H9 (cell line): ENCODE measurements at regions not wholly inside any gene's neighbourhood (a gene's known extent, or its start where the extent isn't known, plus 50 kb on each side); places are given as distances from the start of the nearest gene placed in this dataset.

ENCODE experiments used
- DNase-seq: peaks from one replicate; pipeline ENCODE4 v3.0.0-alpha.2; 2017
- H2AFZ ChIP-seq: one replicate; pipeline ENCODE4 v1.6.1; 2013; ENCODE audit warnings: mild to moderate bottlenecking, low read length, control low read depth, moderate library complexity
- H2AK5ac ChIP-seq: 2 replicates; pipeline ENCODE4 v1.6.1; 2013; ENCODE audit warnings: low read length, control low read depth, mixed read lengths; ENCODE audit not compliant: insufficient read length
- H2BK120ac ChIP-seq: one replicate; pipeline ENCODE4 v1.6.1; 2013; ENCODE audit warnings: low read depth, mild to moderate bottlenecking, low read length, control low read depth, inconsistent platforms; ENCODE audit not compliant: poor library complexity, severe bottlenecking
- H2BK12ac ChIP-seq: 2 replicates; pipeline ENCODE4 v1.6.1; 2013; ENCODE audit warnings: low read length, control low read depth, mixed read lengths, low read depth; ENCODE audit not compliant: insufficient read length
- H2BK15ac ChIP-seq: 2 replicates; pipeline ENCODE4 v1.6.1; 2013; ENCODE audit warnings: low read depth, low read length, control low read depth
- H2BK20ac ChIP-seq: one replicate; pipeline ENCODE4 v1.6.1; 2013; ENCODE audit warnings: low read depth, mild to moderate bottlenecking, low read length, control low read depth, inconsistent platforms; ENCODE audit not compliant: poor library complexity, severe bottlenecking
- H2BK5ac ChIP-seq: 2 replicates; pipeline ENCODE4 v1.6.1; 2013; ENCODE audit warnings: low read length, control low read depth, mixed read lengths; ENCODE audit not compliant: insufficient read length
- H3K14ac ChIP-seq: 2 replicates; pipeline ENCODE4 v1.6.1; 2013; ENCODE audit warnings: low read length, control low read depth; ENCODE audit not compliant: insufficient read depth
- H3K18ac ChIP-seq: 2 replicates; pipeline ENCODE4 v1.6.1; 2013; ENCODE audit warnings: low read depth, mild to moderate bottlenecking, mixed read lengths, low read length, control low read depth; ENCODE audit not compliant: insufficient read length
- H3K23ac ChIP-seq: 2 replicates; pipeline ENCODE4 v1.6.1; 2013; ENCODE audit warnings: low read length, control low read depth, mixed read lengths, low read depth; ENCODE audit not compliant: insufficient read length
- H3K23me2 ChIP-seq: 2 replicates; pipeline ENCODE4 v1.6.1; 2013; ENCODE audit warnings: low read depth, mild to moderate bottlenecking, mixed read lengths, low read length, control low read depth; ENCODE audit not compliant: insufficient read length, poor library complexity, severe bottlenecking
- H3K27ac ChIP-seq: 2 replicates; pipeline ENCODE4 v1.5.1; 2013; ENCODE audit warnings: low read length, control low read depth, mixed read lengths, low read depth; ENCODE audit not compliant: insufficient read length
- H3K27me3 ChIP-seq: 2 replicates; pipeline ENCODE4 v1.6.1; 2013; ENCODE audit warnings: low read length, control low read depth, inconsistent platforms; ENCODE audit not compliant: insufficient read depth
- H3K4ac ChIP-seq: 2 replicates; pipeline ENCODE4 v1.6.1; 2013; ENCODE audit warnings: low read depth, mild to moderate bottlenecking, control low read depth, inconsistent platforms, low read length, moderate library complexity
- H3K4me1 ChIP-seq: 2 replicates; pipeline ENCODE4 v1.6.1; 2013; ENCODE audit warnings: low read length, control low read depth, inconsistent platforms; ENCODE audit not compliant: insufficient read depth
- H3K4me2 ChIP-seq: 2 replicates; pipeline ENCODE4 v1.6.1; 2013; ENCODE audit warnings: low read length, control low read depth, mixed read lengths; ENCODE audit not compliant: insufficient read length, insufficient read depth
- H3K56ac ChIP-seq: 2 replicates; pipeline ENCODE4 v1.6.1; 2013; ENCODE audit warnings: low read depth, mild to moderate bottlenecking, mixed read lengths, low read length, control low read depth; ENCODE audit not compliant: insufficient read length
- H3K79me1 ChIP-seq: 2 replicates; pipeline ENCODE4 v1.6.1; 2013; ENCODE audit warnings: low read depth, mild to moderate bottlenecking, moderate library complexity, low read length, control low read depth, inconsistent platforms; ENCODE audit not compliant: insufficient read depth, poor library complexity, severe bottlenecking
- H3K79me2 ChIP-seq: 2 replicates; pipeline ENCODE4 v1.6.1; 2013; ENCODE audit warnings: low read length, control low read depth, inconsistent platforms; ENCODE audit not compliant: insufficient read depth
- H3K9ac ChIP-seq: 2 replicates; pipeline ENCODE4 v1.6.1; 2013; ENCODE audit warnings: low read length, control low read depth, mixed read lengths; ENCODE audit not compliant: insufficient read length; ENCODE audit errors: extremely low read depth
- H3K9me3 ChIP-seq: one replicate; pipeline ENCODE4 v1.6.1; 2013; ENCODE audit warnings: low read depth, low read length, inconsistent platforms; ENCODE audit not compliant: control insufficient read depth
- H3T11ph ChIP-seq: one replicate; pipeline ENCODE4 v1.6.1; 2013; ENCODE audit warnings: mild to moderate bottlenecking, low read length, control low read depth, inconsistent platforms
- H4K20me1 ChIP-seq: one replicate; pipeline ENCODE4 v1.6.1; 2013; ENCODE audit not compliant: control insufficient read depth, insufficient read length, insufficient read depth
- H4K5ac ChIP-seq: 2 replicates; pipeline ENCODE4 v1.6.1; 2013; ENCODE audit warnings: low read depth, mild to moderate bottlenecking, mixed read lengths, low read length, control low read depth; ENCODE audit not compliant: insufficient read length
- H4K8ac ChIP-seq: replicated peaks from 2 replicates; pipeline ENCODE4 v1.6.1; 2013; ENCODE audit warnings: low read length, control low read depth, mixed read lengths, low read depth; ENCODE audit not compliant: insufficient read length
- H4K91ac ChIP-seq: 2 replicates; pipeline ENCODE4 v1.6.1; 2013; ENCODE audit warnings: low read depth, mild to moderate bottlenecking, moderate library complexity, mixed read lengths, low read length, control low read depth; ENCODE audit not compliant: insufficient read length
- H3K27ac Mint-ChIP-seq, 3 experiments: 2 replicates in 2 of 3; 3 replicates in 1 of 3; pipeline ENCODE4 v1.8.0; 2020 to 2021; ENCODE audit warnings: mixed read lengths in 3 of 3, mild to moderate bottlenecking in 1 of 3, moderate library complexity in 1 of 3
- H3K27me3 Mint-ChIP-seq: 2 replicates; pipeline ENCODE4 v1.8.0; 2021; ENCODE audit warnings: low read depth, mild to moderate bottlenecking, moderate library complexity, mixed read lengths
- H3K36me3 Mint-ChIP-seq, 3 experiments: 2 replicates in 2 of 3; 3 replicates in 1 of 3; pipeline ENCODE4 v1.8.0; 2020 to 2021; ENCODE audit warnings: low read depth in 3 of 3, mixed read lengths in 3 of 3; ENCODE audit not compliant: insufficient read depth in 1 of 3
- H3K4me1 Mint-ChIP-seq, 2 experiments: 2 replicates each; pipeline ENCODE4 v1.8.0; 2020; ENCODE audit warnings: mixed read lengths in 2 of 2
- H3K4me3 Mint-ChIP-seq, 2 experiments: 2 replicates in 1 of 2; 3 replicates in 1 of 2; pipeline ENCODE4 v1.8.0; 2020 to 2021; ENCODE audit warnings: mild to moderate bottlenecking in 2 of 2, mixed read lengths in 2 of 2, moderate library complexity in 1 of 2
- H3K9me3 Mint-ChIP-seq, 2 experiments: 2 replicates in 1 of 2; 3 replicates in 1 of 2; pipeline ENCODE4 v1.8.0; 2020; ENCODE audit warnings: mild to moderate bottlenecking in 2 of 2, mixed read lengths in 2 of 2, moderate library complexity in 1 of 2
- CTCF ChIP-seq: fragments of 200-600 bp; sonication (generic); conservative IDR thresholded peaks from 3 replicates; pipeline ENCODE4 v1.8.0; 2021; ENCODE audit warnings: antibody characterized with exemption, mild to moderate bottlenecking
- WGBS: extraction: QIAGEN DNeasy Blood & Tissue Kit; methylation state at CpG from one replicate; pipeline ENCODE4 v1.1.7; 2013; ENCODE audit warnings: missing lambda C conversion rate, low lambda C conversion rate, mixed read lengths; ENCODE audit not compliant: insufficient read length; ENCODE audit errors: extremely low coverage; 5-methylcytosine and 5-hydroxymethylcytosine counted together

GRCh38 chr1:199287647-199288046 is 648.8 kb downstream of the PTPRC start:
- no peak overlapping the region for H2AFZ ChIP-seq
- H3K56ac ChIP-seq: no peak overlapping the region
- H3K9me3 ChIP-seq: no peaks in the 10 kb centered on the region
- no CpG with 5 or more reads among the region's 1 CpG for WGBS
- no peaks in the 10 kb centered on the region for H3K9me3 Mint-ChIP-seq
- H3K27ac ChIP-seq: no peak overlapping the region
- no peak overlapping the region for H2AK5ac ChIP-seq
- H3K4me1 Mint-ChIP-seq: no peaks in the 10 kb centered on the region
- H3K14ac ChIP-seq: no peak overlapping the region
- H3T11ph ChIP-seq: no peak overlapping the region
- H2BK120ac ChIP-seq: no peak overlapping the region
- H3K4me2 ChIP-seq: no peak overlapping the region
- no peak overlapping the region for H2BK5ac ChIP-seq
- no peaks in the 10 kb centered on the region for H3K4me1 ChIP-seq
- H3K23ac ChIP-seq: no peak overlapping the region
- 0 out of 3 replicates have a peak, but pooled peaks have one; percentile 14 for TF ChIP-seq CTCF
- no peak overlapping the region for H3K9ac ChIP-seq
- DNase-seq: no peak
- H3K27me3 ChIP-seq: no peaks in the 10 kb centered on the region
- H4K5ac ChIP-seq: no peak overlapping the region
- no peaks in the 10 kb centered on the region for H3K79me1 ChIP-seq
- H4K8ac ChIP-seq: no peak overlapping the region
- H3K27me3 Mint-ChIP-seq: no peaks in the 10 kb centered on the region
- no peaks in the 10 kb centered on the region for H4K20me1 ChIP-seq
- no peak overlapping the region for H2BK20ac ChIP-seq
- H3K4ac ChIP-seq: no peak overlapping the region
- H4K91ac ChIP-seq: no peak overlapping the region
- no peak overlapping the region for H3K4me3 Mint-ChIP-seq
- no peak overlapping the region for H2BK12ac ChIP-seq
- no peak overlapping the region for H3K18ac ChIP-seq
- H3K79me2 ChIP-seq: no peaks in the 10 kb centered on the region
- no peaks in the 10 kb centered on the region for H3K23me2 ChIP-seq
- no peak overlapping the region for H2BK15ac ChIP-seq
- H3K36me3 Mint-ChIP-seq: no peaks in the 10 kb centered on the region
- H3K27ac Mint-ChIP-seq: no peak overlapping the region
